ENCODE measurements at regions not wholly inside any gene's neighbourhood (a gene's known extent, or its start where the extent isn't known, plus 50 kb on each side); places are given as distances from the start of the nearest gene placed in this dataset.

- TF ChIP-seq RAD21 (IDR thresholded peaks at IDR 0.05; ENCODE audit: low read depth) (no peak), YY1 (IDR thresholded peaks at IDR 0.05; ENCODE audit: extremely low read depth, insufficient replicate concordance, low read depth, low read length) (no peak), CTCF (IDR thresholded peaks at IDR 0.05 in 2 of 3, conservative IDR thresholded peaks at IDR 0.05 in 1 of 3; ENCODE audit: borderline replicate concordance in 1 of 3, insufficient read depth in 1 of 3, low read depth in 2 of 3, low read length in 2 of 3) (no peak), POLR2A (IDR thresholded peaks at IDR 0.05; ENCODE audit: borderline replicate concordance, extremely low read depth, insufficient read depth, insufficient read length) (no peak), CEBPB (IDR thresholded peaks at IDR 0.05; ENCODE audit: low read depth) (no peak), JUND (IDR thresholded peaks at IDR 0.05) (no peak), POLR2AphosphoS5 (IDR thresholded peaks at IDR 0.05; ENCODE audit: low read depth, low read length) (no peak), TCF7L2 (IDR thresholded peaks at IDR 0.05; ENCODE audit: borderline replicate concordance, extremely low read depth, insufficient read depth, insufficient read length) (no peak), EZH2phosphoT487 (IDR thresholded peaks at IDR 0.05; ENCODE audit: borderline replicate concordance) (no peak), EZH2 (IDR thresholded peaks at IDR 0.05) (no peak), SRF (IDR thresholded peaks at IDR 0.05; ENCODE audit: low read depth) (no peak), ZBTB33 (IDR thresholded peaks at IDR 0.05; ENCODE audit: extremely low read depth, insufficient replicate concordance, low read length) (no peak), REST (IDR thresholded peaks at IDR 0.05; ENCODE audit: low read depth) (no peak)
Observed at GRCh38 chr9:129309041-129309430, 131.0 kb upstream of the IER5L start.
